Activated CD8-positive, alpha-beta memory T cell treated with anti-CD3 and anti-CD28 coated beads, Interleukin-2, amount 50 U/mL, for 24 hours (primary cell): ENCODE measurements at regions not wholly inside any gene's neighbourhood (a gene's known extent, or its start where the extent isn't known, plus 50 kb on each side); places are given as distances from the start of the nearest gene placed in this dataset.

Experiments
- DNase-seq: peaks from one replicate; pipeline ENCODE4 v3.0.0-alpha.2; 2020; ENCODE audit errors: extremely low read depth

- no peak for DNase-seq
Measured at GRCh38 chr18:45119876-45120275, 439.2 kb downstream of the SETBP1 start.

GRCh38 chr18:45121146-45121545, 440.5 kb downstream of the SETBP1 start:
- DNase-seq, result no peak

GRCh38 chr18:45122506-45122905, 441.8 kb downstream of the SETBP1 start:
- DNase-seq, result no peak

- DNase-seq, result no peak
Measured at GRCh38 chr18:45127405-45127804, 446.7 kb downstream of the SETBP1 start.

- DNase-seq, result no peak
Measured at GRCh38 chr18:45133276-45133675, 452.6 kb downstream of the SETBP1 start.

GRCh38 chr18:45136381-45137086, 455.8 kb downstream of the SETBP1 start:
- no peak for DNase-seq

GRCh38 chr18:45137087-45137419, 456.4 kb downstream of the SETBP1 start:
- DNase-seq, result no peak

GRCh38 chr18:45139478-45139877, 458.8 kb downstream of the SETBP1 start:
- DNase-seq, result no peak

- DNase-seq, result no peak
Measured at GRCh38 chr18:45142868-45143267, 462.2 kb downstream of the SETBP1 start.

GRCh38 chr18:45149712-45150111, 465.6 kb upstream of the SLC14A2 start:
- no peak for DNase-seq

- no peak for DNase-seq
Measured at GRCh38 chr18:45151645-45152044, 463.6 kb upstream of the SLC14A2 start.

GRCh38 chr18:45155526-45155925, 459.8 kb upstream of the SLC14A2 start:
- no peak for DNase-seq

GRCh38 chr18:45156946-45157345, 458.3 kb upstream of the SLC14A2 start:
- no peak for DNase-seq

- no peak for DNase-seq
Measured at GRCh38 chr18:45157576-45157975, 457.7 kb upstream of the SLC14A2 start.

- DNase-seq, result no peak
Measured at GRCh38 chr18:45161850-45162249, 453.4 kb upstream of the SLC14A2 start.

- no peak for DNase-seq
Measured at GRCh38 chr18:45163871-45164270, 451.4 kb upstream of the SLC14A2 start.

- DNase-seq, result no peak
Measured at GRCh38 chr18:45164551-45164950, 450.7 kb upstream of the SLC14A2 start.

- DNase-seq, result no peak
Measured at GRCh38 chr18:45165176-45165713, 450.0 kb upstream of the SLC14A2 start.

- no peak for DNase-seq
Measured at GRCh38 chr18:45165871-45166270, 449.4 kb upstream of the SLC14A2 start.

- DNase-seq, result no peak
Measured at GRCh38 chr18:45166341-45166835, 448.9 kb upstream of the SLC14A2 start.

GRCh38 chr18:45166836-45167551, 448.3 kb upstream of the SLC14A2 start:
- DNase-seq, result no peak

GRCh38 chr18:45167631-45168280, 447.5 kb upstream of the SLC14A2 start:
- DNase-seq, result no peak
